ENCODE measurements at regions not wholly inside any gene's neighbourhood (a gene's known extent, or its start where the extent isn't known, plus 50 kb on each side); places are given as distances from the start of the nearest gene placed in this dataset.
A peak's percentile ranks its signal among the peaks of the same experiment; 100 is the strongest.

GRCh38 chr11:47908198-47908597, 60.0 kb upstream of the NUP160 start:
- Histone ChIP-seq H2AFZ (ENCODE audit: low read length) (no peak overlapping the region), H3K27me3 (ENCODE audit: control insufficient read depth in 1 of 2, insufficient read depth in 2 of 2, low read length in 2 of 2) (no peaks in the 10 kb centered on the region), H3K4me2 (ENCODE audit: low read depth, low read length) (no peak overlapping the region), H3K36me3 (replicated peaks in 1 of 2; ENCODE audit: control insufficient read depth in 1 of 2, insufficient read depth in 2 of 2, low read length in 2 of 2) (no peaks in the 10 kb centered on the region), H4K20me1 (ENCODE audit: insufficient read depth, low read length) (no peaks in the 10 kb centered on the region), H3K4me1 (ENCODE audit: insufficient read depth, low read length) (0 out of 2 replicates have a peak, but pooled peaks cover 5% of the 10 kb centered on the region), H3K79me2 (ENCODE audit: insufficient read depth, low read length) (no peaks in the 10 kb centered on the region), H3K4me3 (replicated peaks in 1 of 3; ENCODE audit: insufficient read depth in 1 of 3, low read depth in 2 of 3, low read length in 3 of 3) (no peak overlapping the region), H3K9me3 (ENCODE audit: low read length) (no peaks in the 10 kb centered on the region), H3K9ac (ENCODE audit: insufficient read depth, low read depth, low read length) (no peak overlapping the region), H3K27ac (ENCODE audit: extremely low read length, insufficient read depth, low read length) (no peak overlapping the region)
- in situ Hi-C loops (cut with HindIII; ENCODE audit: extremely low pct_ligation_motif_present, low pct_unique_long_range_greater_than_20kb) (no loop called here), intact Hi-C loops (cut with micrococcal nuclease; ENCODE audit: unreplicated experiment) (no loop called here)
- DNase-seq (ENCODE audit: low spot score) (no peak), FAIRE-seq (no peak), ATAC-seq (no peak)
- CTCF ChIA-PET (ENCODE audit: low intra/inter-chr PET ratio, low total read pairs) = no interaction called here
- 6% methylated on average over 5 of the region's 5 CpGs for WGBS (ENCODE audit: low lambda C conversion rate)
- TF ChIP-seq CEBPB (IDR thresholded peaks at IDR 0.05; ENCODE audit: borderline replicate concordance, low read depth, low read length) (peak; percentile 75), ZNF503 (CRISPR knock-in tag; IDR thresholded peaks at IDR 0.05) (no peak), JARID2 (CRISPR knock-in tag; IDR thresholded peaks at IDR 0.05; ENCODE audit: insufficient replicate concordance) (no peak), CEBPG (CRISPR knock-in tag; IDR thresholded peaks at IDR 0.05) (0 out of 2 replicates have a peak, but pooled peaks have one; percentile 24)
- no TSS peak for BruUV-seq (replicated peaks)
- POLR2A ChIA-PET = no interaction called here

- H3K36me3 ChIP-seq (replicated peaks in 1 of 2; ENCODE audit: control insufficient read depth in 1 of 2, insufficient read depth in 2 of 2, low read length in 2 of 2) = no peaks in the 10 kb centered on the region
- H2AFZ ChIP-seq (ENCODE audit: low read length) = no peak overlapping the region
- no peaks in the 10 kb centered on the region for H4K20me1 ChIP-seq (ENCODE audit: insufficient read depth, low read length)
- DNase-seq (ENCODE audit: low spot score) (no peak), ATAC-seq (no peak), FAIRE-seq (no peak)
- 0 out of 2 replicates have a peak, but pooled peaks cover 5% of the 10 kb centered on the region for H3K4me1 ChIP-seq (ENCODE audit: insufficient read depth, low read length)
- no peak overlapping the region for H3K4me2 ChIP-seq (ENCODE audit: low read depth, low read length)
- WGBS (ENCODE audit: low lambda C conversion rate) = 65% methylated on average over 5 of the region's 5 CpGs
- no peak overlapping the region for H3K9ac ChIP-seq (ENCODE audit: insufficient read depth, low read depth, low read length)
- H3K27me3 ChIP-seq (ENCODE audit: control insufficient read depth in 1 of 2, insufficient read depth in 2 of 2, low read length in 2 of 2) = no peaks in the 10 kb centered on the region
- intact Hi-C loops (cut with micrococcal nuclease; ENCODE audit: unreplicated experiment) = no loop called here
- H3K4me3 ChIP-seq (replicated peaks in 1 of 3; ENCODE audit: insufficient read depth in 1 of 3, low read depth in 2 of 3, low read length in 3 of 3) = no peak overlapping the region
- no peaks in the 10 kb centered on the region for H3K79me2 ChIP-seq (ENCODE audit: insufficient read depth, low read length)
- no peaks in the 10 kb centered on the region for H3K9me3 ChIP-seq (ENCODE audit: low read length)
- H3K27ac ChIP-seq (ENCODE audit: extremely low read length, insufficient read depth, low read length) = no peak overlapping the region
- in situ Hi-C loops (cut with HindIII; ENCODE audit: extremely low pct_ligation_motif_present, low pct_unique_long_range_greater_than_20kb) = no loop called here
- CTCF ChIA-PET (ENCODE audit: low intra/inter-chr PET ratio, low total read pairs) = no interaction called here
- no TSS peak for BruUV-seq (replicated peaks)
- POLR2A ChIA-PET = no interaction called here
- TF ChIP-seq SAFB2 (CRISPR knock-in tag; IDR thresholded peaks at IDR 0.05; ENCODE audit: borderline replicate concordance, low read depth) (no peak), FOXO4 (CRISPR knock-in tag; conservative IDR thresholded peaks at IDR 0.05) (no peak), GATAD1 (CRISPR knock-in tag; IDR thresholded peaks at IDR 0.05) (no peak), YEATS4 (CRISPR knock-in tag; IDR thresholded peaks at IDR 0.05; ENCODE audit: borderline replicate concordance) (no peak), PRDM4 (CRISPR knock-in tag; IDR thresholded peaks at IDR 0.05; ENCODE audit: borderline replicate concordance) (no peak), TBX3 (IDR thresholded peaks at IDR 0.05; ENCODE audit: borderline replicate concordance) (no peak), RFXANK (CRISPR knock-in tag; IDR thresholded peaks at IDR 0.05) (no peak), TFDP1 (CRISPR knock-in tag; IDR thresholded peaks at IDR 0.05; ENCODE audit: borderline replicate concordance) (no peak), TOE1 (CRISPR knock-in tag; IDR thresholded peaks at IDR 0.05) (no peak)
Measured at GRCh38 chr11:47907499-47907898, 59.3 kb upstream of the NUP160 start.

Measured in HepG2 (cell line).